A549 (cell line): ENCODE measurements at regions not wholly inside any gene's neighbourhood (a gene's known extent, or its start where the extent isn't known, plus 50 kb on each side); places are given as distances from the start of the nearest gene placed in this dataset.

ENCODE experiments used
- BCL3 ChIP-seq: fragments of >200 bp; sonication (Bioruptor Twin); formaldehyde crosslinking; IDR thresholded peaks from 3 replicates; pipeline ENCODE4 v1.6.1; 2016
- CTCF ChIP-seq: fragments of >200 bp; sonication (Bioruptor Twin); formaldehyde crosslinking; IDR thresholded peaks from 3 replicates; pipeline ENCODE4 v1.5.1; 2016
- EP300 ChIP-seq, 2 experiments: fragments of >200 bp; sonication (Bioruptor Twin); formaldehyde crosslinking; IDR thresholded peaks; 2 replicates in 1 of 2; 3 replicates in 1 of 2; pipeline ENCODE4 v1.6.1; 2016 to 2017
- HEYL ChIP-seq: fragments of 250-450 bp; sonication (Bioruptor Pico); IDR thresholded peaks from 2 replicates; pipeline ENCODE4 v1.8.0; 2021; ENCODE audit warnings: mild to moderate bottlenecking, moderate library complexity
- JUN ChIP-seq, 2 experiments: fragments of >200 bp; sonication (Bioruptor Twin); formaldehyde crosslinking; IDR thresholded peaks; 2 replicates in 1 of 2; 3 replicates in 1 of 2; pipeline ENCODE4 v1.6.1; 2016 to 2017
- MAFK ChIP-seq: fragments of 450-650 bp; IDR thresholded peaks from 2 replicates; pipeline ENCODE4 v1.6.1; 2014; ENCODE audit not compliant: partially characterized antibody
- MYC ChIP-seq: IDR thresholded peaks from 2 replicates; pipeline ENCODE4 v1.6.1; 2012; ENCODE audit warnings: mild to moderate bottlenecking, inconsistent platforms, low read length, improper control_type of control experiment, borderline replicate concordance
- POLR2A ChIP-seq: IDR thresholded peaks from 2 replicates; pipeline ENCODE4 v1.6.1; 2012; ENCODE audit warnings: mild to moderate bottlenecking, low read length
- RAD21 ChIP-seq, 2 experiments: fragments of >200 bp in 1 of 2; sonication (Bioruptor Twin) in 1 of 2; formaldehyde crosslinking in 1 of 2; IDR thresholded peaks in 1 of 2; conservative IDR thresholded peaks in 1 of 2; 2 replicates in 1 of 2; 3 replicates in 1 of 2; pipeline ENCODE4 v1.6.1; 2012 to 2018; ENCODE audit warnings: inconsistent platforms in 1 of 2
- RARB ChIP-seq: fragments of 250-450 bp; sonication (Bioruptor Pico); IDR thresholded peaks from 2 replicates; pipeline ENCODE4 v1.8.0; 2021; ENCODE audit warnings: mild to moderate bottlenecking, moderate library complexity
- TF ChIP-seq, protein P1 (sequence below): IDR thresholded peaks from 2 replicates; pipeline ENCODE4 v1.6.1; 2012

DNA sequence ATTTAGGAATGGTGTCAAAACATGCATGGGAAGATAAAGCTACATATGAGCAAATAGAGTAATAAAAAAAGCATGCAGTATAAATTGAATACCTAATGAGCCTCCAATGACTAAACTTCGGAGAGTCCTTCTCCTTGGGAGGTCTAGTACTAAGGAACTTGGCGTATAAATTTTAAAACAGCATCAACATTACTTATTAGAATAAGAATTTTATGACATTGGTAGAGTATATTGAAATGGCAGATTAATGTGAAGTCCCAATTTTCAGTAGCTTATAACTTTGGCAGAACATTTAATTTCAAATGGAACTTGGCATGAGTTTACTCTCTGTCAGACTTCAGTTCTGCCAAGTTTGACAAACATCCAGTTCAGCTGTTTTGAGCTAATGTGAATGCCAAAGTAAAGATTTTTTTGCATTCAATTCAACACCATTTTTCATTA, 104.7 kb upstream of the RGS18 start:
- TF ChIP-seq RAD21 (conservative IDR thresholded peaks at IDR 0.05 in 1 of 2, IDR thresholded peaks at IDR 0.05 in 1 of 2) (no peak), CTCF (no peak), POLR2A (no peak), HEYL (CRISPR knock-in tag) (no peak), JUN (IDR thresholded peaks at IDR 0.05) (no peak), MAFK (no peak), EP300 (IDR thresholded peaks at IDR 0.05) (no peak), BCL3 (no peak), MYC (no peak), RARB (CRISPR knock-in tag) (no peak)
- TF ChIP-seq, protein P1, sequence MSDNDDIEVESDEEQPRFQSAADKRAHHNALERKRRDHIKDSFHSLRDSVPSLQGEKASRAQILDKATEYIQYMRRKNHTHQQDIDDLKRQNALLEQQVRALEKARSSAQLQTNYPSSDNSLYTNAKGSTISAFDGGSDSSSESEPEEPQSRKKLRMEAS: no peak
